Left lobe of liver (tissue), 2 donors: ENCODE measurements at regions not wholly inside any gene's neighbourhood (a gene's known extent, or its start where the extent isn't known, plus 50 kb on each side); places are given as distances from the start of the nearest gene placed in this dataset.

Experiments
- ATAC-seq: fragments of 200-7000 bp; cut with Tn5 transposase; one replicate; pipeline ENCODE4 v1.9.1; 2020; ENCODE audit warnings: mild to moderate bottlenecking, moderate library complexity
- DNase-seq: peaks from one replicate; pipeline ENCODE4 v3.0.0-alpha.2; 2020; ENCODE audit warnings: low spot score
- donor health status: DM: no; HTN: no; CAD: no; lungs with moderate emphysema.
- donor health status: DM: no; HTN: yes; CAD: no.

GRCh38 chr7:84686373-84686772 is 491.8 kb upstream of the SEMA3A start:
- ATAC-seq (no peak), DNase-seq (no peak)

GRCh38 chr7:84684836-84685480 is 490.4 kb upstream of the SEMA3A start:
- DNase-seq (no peak), ATAC-seq (no peak)

- DNase-seq (no peak), ATAC-seq (no peak)
These were observed 488.0 kb upstream of the SEMA3A start for GRCh38 chr7:84682543-84682942.

- no peak for ATAC-seq
- no peak for DNase-seq
These were observed 484.3 kb upstream of the SEMA3A start for GRCh38 chr7:84678841-84679240.

GRCh38 chr7:84677117-84677732 is 482.6 kb upstream of the SEMA3A start:
- no peak for DNase-seq

GRCh38 chr7:84675633-84676034 is 481.0 kb upstream of the SEMA3A start:
- ATAC-seq, result no peak

More at GRCh38 chr7:84677117-84677732, 482.6 kb upstream of the SEMA3A start:
- ATAC-seq, result no peak

GRCh38 chr7:84674236-84674913 is 479.8 kb upstream of the SEMA3A start:
- DNase-seq (no peak), ATAC-seq (no peak)

More at GRCh38 chr7:84675633-84676034, 481.0 kb upstream of the SEMA3A start:
- no peak for DNase-seq

- ATAC-seq (no peak), DNase-seq (no peak)
These were observed 474.7 kb upstream of the SEMA3A start for GRCh38 chr7:84669177-84669732.

- ATAC-seq (no peak), DNase-seq (no peak)
These were observed 473.5 kb upstream of the SEMA3A start for GRCh38 chr7:84668116-84668515.

GRCh38 chr7:84666651-84667050 is 472.1 kb upstream of the SEMA3A start:
- DNase-seq, result no peak
- no peak for ATAC-seq

GRCh38 chr7:84665339-84665738 is 470.8 kb upstream of the SEMA3A start:
- ATAC-seq (no peak), DNase-seq (no peak)

- no peak for DNase-seq
- no peak for ATAC-seq
These were observed 470.0 kb upstream of the SEMA3A start for GRCh38 chr7:84664626-84665025.

GRCh38 chr7:84663224-84663623 is 468.6 kb upstream of the SEMA3A start:
- no peak for ATAC-seq

GRCh38 chr7:84658286-84658685 is 463.7 kb upstream of the SEMA3A start:
- ATAC-seq, result no peak

More at GRCh38 chr7:84663224-84663623, 468.6 kb upstream of the SEMA3A start:
- no peak for DNase-seq

GRCh38 chr7:84654273-84654672 is 459.7 kb upstream of the SEMA3A start:
- DNase-seq (no peak), ATAC-seq (no peak)

More at GRCh38 chr7:84658286-84658685, 463.7 kb upstream of the SEMA3A start:
- DNase-seq, result no peak

GRCh38 chr7:84651876-84652275 is 457.3 kb upstream of the SEMA3A start:
- DNase-seq (no peak), ATAC-seq (no peak)

- DNase-seq (no peak), ATAC-seq (no peak)
These were observed 453.5 kb upstream of the SEMA3A start for GRCh38 chr7:84647797-84648757.

- ATAC-seq (no peak), DNase-seq (no peak)
These were observed 448.0 kb upstream of the SEMA3A start for GRCh38 chr7:84642611-84643010.

GRCh38 chr7:84640637-84641036 is 446.0 kb upstream of the SEMA3A start:
- DNase-seq (no peak), ATAC-seq (no peak)

GRCh38 chr7:84638339-84638697 is 443.7 kb upstream of the SEMA3A start:
- DNase-seq (no peak), ATAC-seq (no peak)
